B cell (primary cell): ENCODE measurements at regions not wholly inside any gene's neighbourhood (a gene's known extent, or its start where the extent isn't known, plus 50 kb on each side); places are given as distances from the start of the nearest gene placed in this dataset.

Experiments
- EZH2 ChIP-seq: IDR thresholded peaks from 2 replicates; pipeline ENCODE4 v1.6.1; 2012; ENCODE audit warnings: borderline replicate concordance, low read depth, mild to moderate bottlenecking, moderate library complexity, low read length; ENCODE audit not compliant: insufficient read depth, poor library complexity, severe bottlenecking
- TF ChIP-seq, protein P1 (sequence below): fragments of 200-600 bp; IDR thresholded peaks from one replicate; pipeline ENCODE4 v1.8.0; 2022; ENCODE audit warnings: antibody characterized with exemption, mild to moderate bottlenecking

DNA sequence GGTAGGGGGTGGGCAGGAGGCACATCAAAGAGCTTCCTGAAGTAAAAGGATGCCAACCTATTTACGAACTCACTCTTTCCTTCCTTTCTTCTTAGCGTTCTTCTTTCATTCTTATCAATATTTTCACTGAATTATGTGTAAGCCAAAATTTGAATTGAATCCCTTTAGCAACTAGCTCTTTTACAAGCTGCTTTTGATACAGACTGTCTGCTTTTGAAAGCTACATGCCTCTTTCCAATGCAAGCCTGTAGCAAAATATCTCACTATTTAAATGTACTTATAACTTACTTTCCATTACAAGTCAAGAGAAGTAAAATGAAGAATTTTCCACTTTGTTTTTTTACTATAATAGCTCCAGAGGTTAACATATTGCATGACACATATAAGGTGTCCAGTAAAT, 186.6 kb downstream of the NXPE2 start:
- TF ChIP-seq, protein P1, sequence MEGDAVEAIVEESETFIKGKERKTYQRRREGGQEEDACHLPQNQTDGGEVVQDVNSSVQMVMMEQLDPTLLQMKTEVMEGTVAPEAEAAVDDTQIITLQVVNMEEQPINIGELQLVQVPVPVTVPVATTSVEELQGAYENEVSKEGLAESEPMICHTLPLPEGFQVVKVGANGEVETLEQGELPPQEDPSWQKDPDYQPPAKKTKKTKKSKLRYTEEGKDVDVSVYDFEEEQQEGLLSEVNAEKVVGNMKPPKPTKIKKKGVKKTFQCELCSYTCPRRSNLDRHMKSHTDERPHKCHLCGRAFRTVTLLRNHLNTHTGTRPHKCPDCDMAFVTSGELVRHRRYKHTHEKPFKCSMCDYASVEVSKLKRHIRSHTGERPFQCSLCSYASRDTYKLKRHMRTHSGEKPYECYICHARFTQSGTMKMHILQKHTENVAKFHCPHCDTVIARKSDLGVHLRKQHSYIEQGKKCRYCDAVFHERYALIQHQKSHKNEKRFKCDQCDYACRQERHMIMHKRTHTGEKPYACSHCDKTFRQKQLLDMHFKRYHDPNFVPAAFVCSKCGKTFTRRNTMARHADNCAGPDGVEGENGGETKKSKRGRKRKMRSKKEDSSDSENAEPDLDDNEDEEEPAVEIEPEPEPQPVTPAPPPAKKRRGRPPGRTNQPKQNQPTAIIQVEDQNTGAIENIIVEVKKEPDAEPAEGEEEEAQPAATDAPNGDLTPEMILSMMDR: no peak
- TF ChIP-seq EZH2: no peak
